ENCODE measurements at regions not wholly inside any gene's neighbourhood (a gene's known extent, or its start where the extent isn't known, plus 50 kb on each side); places are given as distances from the start of the nearest gene placed in this dataset.

- TF ChIP-seq CTCF (IDR thresholded peaks at IDR 0.05; ENCODE audit: low read depth, low read length, missing input control) (no peak), TAF1 (conservative IDR thresholded peaks at IDR 0.05) (no peak), RAD21 (IDR thresholded peaks at IDR 0.05) (no peak), ZBTB33 (IDR thresholded peaks at IDR 0.05) (no peak), YY1 (IDR thresholded peaks at IDR 0.05) (no peak), JUND (IDR thresholded peaks at IDR 0.05) (no peak), NR2F2 (IDR thresholded peaks at IDR 0.05) (no peak), SP1 (IDR thresholded peaks at IDR 0.05) (no peak), HNF4G (IDR thresholded peaks at IDR 0.05) (no peak)
- TF ChIP-seq, protein P1, sequence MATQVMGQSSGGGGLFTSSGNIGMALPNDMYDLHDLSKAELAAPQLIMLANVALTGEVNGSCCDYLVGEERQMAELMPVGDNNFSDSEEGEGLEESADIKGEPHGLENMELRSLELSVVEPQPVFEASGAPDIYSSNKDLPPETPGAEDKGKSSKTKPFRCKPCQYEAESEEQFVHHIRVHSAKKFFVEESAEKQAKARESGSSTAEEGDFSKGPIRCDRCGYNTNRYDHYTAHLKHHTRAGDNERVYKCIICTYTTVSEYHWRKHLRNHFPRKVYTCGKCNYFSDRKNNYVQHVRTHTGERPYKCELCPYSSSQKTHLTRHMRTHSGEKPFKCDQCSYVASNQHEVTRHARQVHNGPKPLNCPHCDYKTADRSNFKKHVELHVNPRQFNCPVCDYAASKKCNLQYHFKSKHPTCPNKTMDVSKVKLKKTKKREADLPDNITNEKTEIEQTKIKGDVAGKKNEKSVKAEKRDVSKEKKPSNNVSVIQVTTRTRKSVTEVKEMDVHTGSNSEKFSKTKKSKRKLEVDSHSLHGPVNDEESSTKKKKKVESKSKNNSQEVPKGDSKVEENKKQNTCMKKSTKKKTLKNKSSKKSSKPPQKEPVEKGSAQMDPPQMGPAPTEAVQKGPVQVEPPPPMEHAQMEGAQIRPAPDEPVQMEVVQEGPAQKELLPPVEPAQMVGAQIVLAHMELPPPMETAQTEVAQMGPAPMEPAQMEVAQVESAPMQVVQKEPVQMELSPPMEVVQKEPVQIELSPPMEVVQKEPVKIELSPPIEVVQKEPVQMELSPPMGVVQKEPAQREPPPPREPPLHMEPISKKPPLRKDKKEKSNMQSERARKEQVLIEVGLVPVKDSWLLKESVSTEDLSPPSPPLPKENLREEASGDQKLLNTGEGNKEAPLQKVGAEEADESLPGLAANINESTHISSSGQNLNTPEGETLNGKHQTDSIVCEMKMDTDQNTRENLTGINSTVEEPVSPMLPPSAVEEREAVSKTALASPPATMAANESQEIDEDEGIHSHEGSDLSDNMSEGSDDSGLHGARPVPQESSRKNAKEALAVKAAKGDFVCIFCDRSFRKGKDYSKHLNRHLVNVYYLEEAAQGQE (IDR thresholded peaks at IDR 0.05): no peak
- TF ChIP-seq, protein P2, sequence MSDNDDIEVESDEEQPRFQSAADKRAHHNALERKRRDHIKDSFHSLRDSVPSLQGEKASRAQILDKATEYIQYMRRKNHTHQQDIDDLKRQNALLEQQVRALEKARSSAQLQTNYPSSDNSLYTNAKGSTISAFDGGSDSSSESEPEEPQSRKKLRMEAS (IDR thresholded peaks at IDR 0.05): no peak
- TF ChIP-seq, protein P3, sequence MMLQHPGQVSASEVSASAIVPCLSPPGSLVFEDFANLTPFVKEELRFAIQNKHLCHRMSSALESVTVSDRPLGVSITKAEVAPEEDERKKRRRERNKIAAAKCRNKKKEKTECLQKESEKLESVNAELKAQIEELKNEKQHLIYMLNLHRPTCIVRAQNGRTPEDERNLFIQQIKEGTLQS (IDR thresholded peaks at IDR 0.05): no peak
Measured at GRCh38 chr6:56841381-56841749, 113.5 kb upstream of the BEND6 start.
